ENCODE measurements at regions not wholly inside any gene's neighbourhood (a gene's known extent, or its start where the extent isn't known, plus 50 kb on each side); places are given as distances from the start of the nearest gene placed in this dataset.

DNA sequence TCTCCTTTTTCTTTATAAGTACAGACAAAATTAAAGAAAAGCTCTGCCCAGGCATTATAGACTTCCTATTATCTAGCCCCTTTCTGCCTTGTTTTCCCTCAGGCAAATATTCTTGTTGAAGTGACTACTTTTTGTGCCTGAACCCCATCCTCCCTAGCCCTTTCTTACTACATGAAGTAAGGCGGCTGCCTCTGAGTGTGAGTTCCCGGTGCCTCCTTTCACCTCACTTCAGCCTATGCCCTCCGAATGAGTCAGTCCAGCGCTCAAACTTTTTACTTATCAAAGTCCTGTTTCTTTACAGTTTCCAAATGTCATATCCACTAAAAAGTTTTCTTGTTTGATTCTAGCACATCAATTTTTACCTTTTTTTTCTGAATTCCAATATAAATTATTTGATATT, 778.3 kb upstream of the NRXN1 start:
- no peak for DNase-seq (ENCODE audit: low read depth)
- TF ChIP-seq, protein P1, sequence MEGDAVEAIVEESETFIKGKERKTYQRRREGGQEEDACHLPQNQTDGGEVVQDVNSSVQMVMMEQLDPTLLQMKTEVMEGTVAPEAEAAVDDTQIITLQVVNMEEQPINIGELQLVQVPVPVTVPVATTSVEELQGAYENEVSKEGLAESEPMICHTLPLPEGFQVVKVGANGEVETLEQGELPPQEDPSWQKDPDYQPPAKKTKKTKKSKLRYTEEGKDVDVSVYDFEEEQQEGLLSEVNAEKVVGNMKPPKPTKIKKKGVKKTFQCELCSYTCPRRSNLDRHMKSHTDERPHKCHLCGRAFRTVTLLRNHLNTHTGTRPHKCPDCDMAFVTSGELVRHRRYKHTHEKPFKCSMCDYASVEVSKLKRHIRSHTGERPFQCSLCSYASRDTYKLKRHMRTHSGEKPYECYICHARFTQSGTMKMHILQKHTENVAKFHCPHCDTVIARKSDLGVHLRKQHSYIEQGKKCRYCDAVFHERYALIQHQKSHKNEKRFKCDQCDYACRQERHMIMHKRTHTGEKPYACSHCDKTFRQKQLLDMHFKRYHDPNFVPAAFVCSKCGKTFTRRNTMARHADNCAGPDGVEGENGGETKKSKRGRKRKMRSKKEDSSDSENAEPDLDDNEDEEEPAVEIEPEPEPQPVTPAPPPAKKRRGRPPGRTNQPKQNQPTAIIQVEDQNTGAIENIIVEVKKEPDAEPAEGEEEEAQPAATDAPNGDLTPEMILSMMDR (IDR thresholded peaks at IDR 0.05; ENCODE audit: control insufficient read depth, insufficient read depth, low read depth, low read length, missing control alignments): no peak

DNA sequence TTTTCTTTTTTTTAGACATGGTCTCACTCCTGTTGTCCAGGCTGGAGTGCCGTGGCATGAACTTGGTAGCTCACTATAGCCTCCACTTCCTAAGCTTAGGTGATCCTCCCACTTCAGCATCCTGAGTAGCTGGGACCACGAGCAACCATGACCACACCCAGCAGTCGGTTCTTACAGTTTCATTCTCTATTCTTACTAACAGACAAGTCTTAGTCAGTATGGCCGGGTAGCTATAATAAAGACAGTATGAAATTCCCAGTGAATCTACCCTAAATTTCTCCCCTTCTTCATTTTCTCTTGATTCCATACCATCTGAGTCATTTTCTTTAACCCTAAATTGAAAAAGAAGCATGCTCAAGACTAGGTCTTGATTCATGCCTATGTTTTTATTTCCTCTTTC, 775.3 kb upstream of the NRXN1 start:
- H3K4me3 ChIP-seq (ENCODE audit: control insufficient read depth, low read depth, low read length): no peak overlapping the region
- TF ChIP-seq, protein P1 (IDR thresholded peaks at IDR 0.05; ENCODE audit: control insufficient read depth, insufficient read depth, low read depth, low read length, missing control alignments): no peak
- DNase-seq (ENCODE audit: low read depth): no peak

More for the DNA sequence above, 778.3 kb upstream of the NRXN1 start:
- no peak overlapping the region for H3K4me3 ChIP-seq (ENCODE audit: control insufficient read depth, low read depth, low read length)

DNA sequence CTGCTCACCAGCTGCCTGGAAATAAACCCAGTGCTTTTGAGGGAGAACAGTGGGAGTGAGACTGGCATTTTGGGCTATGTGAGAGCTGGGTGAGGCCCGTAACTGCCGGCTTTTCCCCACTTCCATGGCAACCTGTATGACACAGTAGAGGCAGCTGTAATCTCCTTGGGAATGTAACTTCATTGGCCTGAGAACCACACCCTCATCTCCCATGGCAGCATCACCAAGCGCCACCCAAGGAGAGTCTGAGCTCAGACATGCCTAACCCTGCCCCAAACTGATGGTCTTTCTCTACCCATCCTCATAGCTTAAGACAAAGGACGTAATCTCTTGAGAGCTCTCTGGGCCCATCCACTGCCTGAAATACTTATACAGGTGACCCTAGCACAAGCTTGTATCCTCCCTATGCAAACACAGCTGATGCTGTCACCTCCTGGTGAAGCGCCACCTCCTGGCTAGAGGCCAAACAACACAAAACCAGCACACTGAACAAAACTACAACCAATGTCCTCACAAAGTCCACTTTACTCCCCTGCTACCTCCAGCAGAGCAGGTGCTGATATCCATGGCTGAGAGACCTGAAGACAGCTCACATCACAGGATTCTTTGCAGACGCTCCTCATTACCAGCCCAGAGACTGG, 763.4 kb upstream of the NRXN1 start:
- DNase-seq (ENCODE audit: low read depth): no peak
- TF ChIP-seq, protein P1 (IDR thresholded peaks at IDR 0.05; ENCODE audit: control insufficient read depth, insufficient read depth, low read depth, low read length, missing control alignments): no peak
- H3K4me3 ChIP-seq (ENCODE audit: control insufficient read depth, low read depth, low read length): no peak overlapping the region

DNA sequence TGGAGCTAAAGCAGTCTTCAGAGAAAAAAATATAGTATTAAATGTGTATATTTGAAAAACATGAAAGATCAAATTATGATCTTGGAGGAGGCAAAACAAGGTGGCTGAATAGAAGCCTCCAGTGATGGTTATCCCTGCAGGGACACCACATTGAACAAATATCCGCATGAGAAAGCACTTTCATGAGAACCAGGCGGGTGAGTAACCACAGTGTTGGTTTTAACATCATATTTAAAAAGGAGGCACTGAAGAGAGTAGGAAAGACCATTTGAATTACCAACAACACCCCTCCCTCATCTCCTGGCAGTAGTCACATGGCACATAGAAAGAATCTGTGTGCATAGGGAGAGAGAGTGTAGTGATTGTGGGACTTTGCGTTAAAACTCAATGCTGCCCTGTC, 759.6 kb upstream of the NRXN1 start:
- no peak for DNase-seq (ENCODE audit: low read depth)
- no peak overlapping the region for H3K4me3 ChIP-seq (ENCODE audit: control insufficient read depth, low read depth, low read length)
- TF ChIP-seq, protein P1 (IDR thresholded peaks at IDR 0.05; ENCODE audit: control insufficient read depth, insufficient read depth, low read depth, low read length, missing control alignments): no peak

DNA sequence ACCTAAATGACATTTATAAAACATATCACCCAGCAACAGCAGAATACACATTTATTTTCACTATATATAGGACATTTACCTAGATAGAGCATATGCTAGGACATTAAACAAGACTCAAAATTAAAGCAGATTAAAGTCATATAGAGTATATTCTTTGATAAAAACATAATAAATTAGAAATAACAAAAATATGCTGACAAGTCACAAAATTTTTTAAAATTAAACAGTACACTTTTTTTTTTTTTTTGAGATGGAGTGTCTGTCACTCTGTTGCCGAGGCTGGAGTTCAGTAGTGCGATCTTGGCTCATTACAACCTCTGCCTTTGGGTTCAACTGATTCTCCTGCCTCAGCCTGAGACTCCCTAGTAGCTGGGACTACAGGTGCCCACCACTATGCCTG, 758.9 kb upstream of the NRXN1 start:
- no peak for DNase-seq (ENCODE audit: low read depth)
- TF ChIP-seq, protein P1 (IDR thresholded peaks at IDR 0.05; ENCODE audit: control insufficient read depth, insufficient read depth, low read depth, low read length, missing control alignments): no peak

DNA sequence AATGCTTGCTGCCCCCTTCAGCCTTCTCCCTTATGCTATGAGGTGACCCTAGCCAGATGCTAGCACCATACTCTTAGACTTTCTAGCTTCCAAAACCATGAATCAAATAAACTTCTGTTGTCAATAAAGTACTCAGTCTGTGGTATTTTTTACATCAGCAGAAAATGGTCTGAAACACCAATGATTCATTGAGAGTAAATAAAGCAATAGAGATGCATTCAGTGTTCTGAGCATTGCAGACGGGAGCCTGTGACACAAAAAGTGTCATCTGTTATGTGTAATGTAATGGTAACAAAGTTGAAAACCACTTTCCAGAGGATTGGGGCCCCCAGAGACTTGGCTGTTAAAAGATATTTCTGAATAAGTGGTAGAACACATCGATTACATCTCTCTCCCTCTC, 758.0 kb upstream of the NRXN1 start:
- no peak for DNase-seq (ENCODE audit: low read depth)
- TF ChIP-seq, protein P1 (IDR thresholded peaks at IDR 0.05; ENCODE audit: control insufficient read depth, insufficient read depth, low read depth, low read length, missing control alignments): no peak
- no peak overlapping the region for H3K4me3 ChIP-seq (ENCODE audit: control insufficient read depth, low read depth, low read length)

More for the DNA sequence above, 758.9 kb upstream of the NRXN1 start:
- H3K4me3 ChIP-seq (ENCODE audit: control insufficient read depth, low read depth, low read length): no peak overlapping the region
